SK-N-SH treated with all-trans-retinoic acid at 6 μM for 48 hours (cell line): ENCODE measurements at regions not wholly inside any gene's neighbourhood (a gene's known extent, or its start where the extent isn't known, plus 50 kb on each side); places are given as distances from the start of the nearest gene placed in this dataset.
A peak's percentile ranks its signal among the peaks of the same experiment; 100 is the strongest.
"Not testable (repeated sequence)": the region's sequence is repeated elsewhere in the genome, so short reads cannot be mapped to it uniquely, and the experiment has no call there.

Experiments
- ATAC-seq: fragments of 200-7000 bp; cut with Tn5 transposase; 3 replicates; pipeline ENCODE4 v1.9.1; 2020; ENCODE audit warnings: mild to moderate bottlenecking, moderate library complexity

- not testable (repeated sequence) for ATAC-seq
Observed at GRCh38 chr10:45902324-45902723, 55.0 kb upstream of the AGAP4 start.

GRCh38 chr10:45903614-45904013 lies 56.3 kb upstream of the AGAP4 start:
- ATAC-seq = peak; percentile 54; the same call in 2 of the 3 replicates

- peak; percentile 41 for ATAC-seq
Observed at GRCh38 chr10:45904070-45904469, 56.8 kb upstream of the AGAP4 start.

GRCh38 chr10:45913205-45913604 lies 59.1 kb upstream of the TIMM23 start:
- not testable (repeated sequence) for ATAC-seq

GRCh38 chr10:45914740-45915139 lies 57.5 kb upstream of the TIMM23 start:
- ATAC-seq = not testable (repeated sequence)

- ATAC-seq = not testable (repeated sequence)
Observed at GRCh38 chr10:45915617-45916016, 56.7 kb upstream of the TIMM23 start.

- ATAC-seq = peak; percentile 37; the same call in 1 of the 3 replicates
Observed at GRCh38 chr10:45920876-45921275, 51.4 kb upstream of the TIMM23 start.
